EL (cell line): ENCODE measurements at regions not wholly inside any gene's neighbourhood (a gene's known extent, or its start where the extent isn't known, plus 50 kb on each side); places are given as distances from the start of the nearest gene placed in this dataset.
A peak's percentile ranks its signal among the peaks of the same experiment; 100 is the strongest.
"Not testable (repeated sequence)": the region's sequence is repeated elsewhere in the genome, so short reads cannot be mapped to it uniquely, and the experiment has no call there.

Experiments
- DNase-seq: peaks from one replicate; pipeline ENCODE4 v3.0.0-alpha.2; 2016

DNA sequence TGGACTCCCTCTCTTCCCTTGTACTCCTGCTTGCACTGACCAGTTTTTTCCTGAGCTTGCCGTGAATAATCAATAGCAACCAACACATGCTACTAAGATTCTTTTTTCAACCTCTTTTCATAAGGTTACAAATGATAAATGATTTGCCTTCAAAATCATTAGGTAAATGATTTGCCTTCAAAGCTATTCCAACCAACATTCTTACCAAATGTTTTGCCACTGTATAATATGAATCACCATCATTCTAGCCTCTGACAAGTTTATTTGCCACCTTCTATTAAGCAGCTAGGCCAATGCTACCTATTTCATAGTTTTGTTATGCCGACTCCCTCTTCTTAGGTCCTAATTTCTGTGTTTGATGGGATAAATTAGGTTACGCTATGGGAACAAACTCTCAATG lies 385.1 kb downstream of the DTWD2 start:
- no peak for DNase-seq

DNA sequence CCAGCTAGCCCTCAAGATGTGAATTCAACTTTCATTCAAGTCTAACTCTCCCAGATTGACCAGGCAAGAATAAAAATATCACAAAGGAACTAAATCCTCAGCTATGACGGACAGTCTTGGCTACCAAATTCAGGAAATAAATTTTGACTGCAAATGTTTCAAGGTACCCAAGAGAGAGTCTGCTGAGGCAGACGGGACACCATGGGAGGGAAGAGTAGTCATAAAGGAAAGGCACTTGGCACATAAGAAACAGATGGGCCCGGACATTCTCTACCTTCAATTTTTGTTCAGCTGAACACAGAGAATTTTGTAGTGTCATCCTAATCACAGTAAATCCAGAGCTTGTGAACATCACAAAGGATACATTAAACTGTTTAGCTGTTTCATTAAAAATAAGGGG lies 390.0 kb downstream of the DTWD2 start:
- DNase-seq: no peak

DNA sequence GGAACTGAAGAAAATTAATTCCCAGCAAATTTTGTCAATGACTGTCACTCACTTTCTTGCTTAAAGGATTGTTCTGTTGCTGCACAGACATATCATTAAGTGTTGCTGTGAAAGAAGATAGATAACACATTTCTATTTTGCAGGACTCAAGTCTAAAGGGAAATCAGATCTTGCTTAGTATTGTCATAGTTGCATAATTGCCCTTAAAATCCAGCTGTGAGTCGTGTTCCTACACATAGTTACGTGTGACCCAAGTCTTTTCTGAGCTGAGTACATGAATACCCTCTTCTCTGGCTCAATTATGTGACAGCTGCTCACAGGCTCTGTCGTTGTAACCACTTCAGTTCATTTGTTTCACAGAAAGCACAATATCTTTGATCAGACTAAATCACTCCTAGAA lies 390.8 kb downstream of the DTWD2 start:
- DNase-seq: no peak

DNA sequence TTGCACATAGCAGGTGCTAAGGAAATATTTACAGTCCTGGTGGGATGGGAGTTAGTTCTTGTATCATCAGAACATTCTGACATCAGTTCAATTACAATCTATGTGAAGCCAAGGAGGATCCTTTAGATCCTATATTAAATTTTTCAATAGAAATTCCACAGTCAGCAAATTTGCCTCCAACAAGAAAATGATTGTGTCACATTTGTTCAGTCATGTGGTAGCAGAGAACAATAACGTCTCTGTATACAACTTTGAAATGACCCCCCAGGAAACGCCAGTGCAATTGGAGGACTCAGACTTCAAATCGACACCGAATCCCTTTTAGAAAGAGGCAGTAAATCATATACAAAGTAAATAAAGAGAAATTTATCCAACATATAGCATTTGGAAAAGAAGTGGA lies 392.1 kb downstream of the DTWD2 start:
- DNase-seq: no peak

DNA sequence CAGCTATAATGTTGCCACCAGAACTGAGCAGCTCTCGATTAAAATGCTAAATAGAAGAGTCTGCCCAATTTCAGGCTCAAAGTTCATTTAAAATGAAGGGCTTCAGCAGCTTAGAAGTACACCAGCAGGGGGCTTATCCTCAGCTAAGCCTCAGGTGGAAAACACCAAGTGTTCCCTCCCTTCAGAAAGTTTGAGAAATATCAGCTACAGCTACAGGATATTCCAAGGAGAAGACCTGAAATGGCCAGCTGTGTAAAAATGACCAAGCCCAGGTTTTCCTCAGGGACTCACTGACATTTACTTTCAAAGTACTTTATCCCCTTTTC lies 395.4 kb downstream of the DTWD2 start:
- no peak for DNase-seq

DNA sequence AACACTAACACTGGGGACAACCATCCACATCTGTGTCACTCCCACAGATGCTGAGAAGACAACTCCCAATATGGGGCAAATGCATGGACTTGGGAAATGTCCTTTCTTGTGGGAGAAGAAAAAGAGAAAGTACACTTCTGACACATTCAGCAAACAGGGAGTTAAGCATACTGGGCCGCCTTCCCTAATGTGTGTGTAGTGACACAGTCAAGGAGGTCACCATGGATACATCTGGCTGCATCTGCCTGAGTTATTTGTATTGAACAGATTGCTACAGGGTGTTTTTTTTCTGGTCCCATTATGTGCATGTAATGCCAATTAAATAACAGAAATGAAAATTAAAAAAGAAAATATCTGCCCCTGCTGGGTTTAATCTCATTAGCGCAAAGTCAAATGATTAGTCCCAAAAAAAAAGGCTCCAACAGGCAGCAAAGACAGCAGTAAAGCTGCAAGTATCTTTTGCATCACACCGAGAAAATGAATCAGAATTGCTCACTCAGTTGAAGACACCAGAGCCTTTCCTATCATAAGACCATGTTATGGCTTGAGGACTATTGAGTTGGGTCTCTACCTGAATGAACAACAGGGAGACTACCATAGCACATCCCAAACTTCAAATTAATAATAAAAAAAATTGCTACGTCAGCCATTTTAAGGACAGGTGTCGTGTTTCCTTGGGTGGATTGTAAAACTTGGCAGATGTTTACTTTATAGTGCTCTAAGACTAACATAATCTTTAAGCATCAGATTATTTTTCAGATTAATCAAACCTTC lies 395.9 kb downstream of the DTWD2 start:
- no peak for DNase-seq

- no peak for DNase-seq
These were observed 397.5 kb downstream of the DTWD2 start for GRCh38 chr5:118590806-118591205.

- DNase-seq: peak; percentile 17
These were observed 407.4 kb downstream of the DTWD2 start for GRCh38 chr5:118580949-118581348.

DNA sequence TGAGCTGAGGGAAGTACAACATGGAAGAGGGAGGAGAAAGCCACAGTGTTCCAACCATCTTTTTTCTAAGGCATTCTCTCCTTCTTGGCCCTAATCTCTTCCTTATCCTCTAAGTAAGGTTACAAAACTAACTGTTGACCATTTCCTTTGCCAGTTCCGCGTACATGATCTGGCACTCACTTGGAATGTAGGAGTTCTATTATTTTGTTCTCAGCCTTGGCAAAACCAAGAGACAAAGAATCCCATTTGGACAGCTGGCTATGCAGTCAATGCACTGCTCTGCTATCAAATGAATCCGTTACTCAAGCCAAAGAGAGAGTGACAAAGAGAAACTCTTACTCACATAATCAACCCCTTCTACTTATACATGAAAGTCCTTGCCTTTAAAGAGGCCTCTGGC lies 410.3 kb downstream of the DTWD2 start:
- DNase-seq: no peak

DNA sequence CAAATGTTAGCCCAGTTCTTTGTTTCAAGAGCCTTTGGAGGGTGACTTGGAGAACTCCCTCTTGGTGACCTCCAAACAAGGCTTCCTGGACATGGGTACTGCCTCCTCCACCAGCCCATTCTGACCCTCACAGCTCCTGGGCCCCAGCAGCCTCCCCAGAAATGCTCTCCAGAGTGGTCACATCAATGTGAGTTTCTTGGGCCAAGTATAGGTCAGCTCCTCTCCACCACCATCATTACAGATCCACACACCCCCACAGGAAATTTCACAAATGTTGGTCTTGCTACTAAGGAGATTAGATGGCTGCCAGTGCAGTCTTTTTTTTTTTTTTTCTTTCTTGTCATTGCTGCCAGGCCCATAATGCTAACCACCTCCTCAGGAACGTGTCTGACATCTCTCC lies 410.7 kb downstream of the DTWD2 start:
- no peak for DNase-seq

GRCh38 chr5:118570276-118570675 lies 418.1 kb downstream of the DTWD2 start:
- DNase-seq: not testable (repeated sequence)

DNA sequence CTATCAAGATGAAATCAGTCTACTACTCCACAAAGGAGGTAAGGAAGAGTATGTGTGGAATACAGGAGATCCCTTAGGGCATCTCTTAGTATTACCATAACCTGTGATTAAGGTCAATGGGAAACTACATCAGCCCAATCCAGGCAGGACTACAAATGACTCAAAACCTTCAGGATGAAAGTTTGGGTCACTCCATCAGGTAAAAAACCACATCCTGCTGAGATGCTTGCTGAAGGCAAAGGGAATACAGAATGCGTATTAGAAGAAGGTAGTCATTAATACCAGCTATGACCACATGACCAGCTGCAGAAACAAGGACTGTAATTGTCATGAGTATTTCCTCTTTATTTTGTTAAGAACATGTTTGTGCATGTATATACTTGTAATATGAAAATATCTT lies 418.8 kb downstream of the DTWD2 start:
- DNase-seq: not testable (repeated sequence)

DNA sequence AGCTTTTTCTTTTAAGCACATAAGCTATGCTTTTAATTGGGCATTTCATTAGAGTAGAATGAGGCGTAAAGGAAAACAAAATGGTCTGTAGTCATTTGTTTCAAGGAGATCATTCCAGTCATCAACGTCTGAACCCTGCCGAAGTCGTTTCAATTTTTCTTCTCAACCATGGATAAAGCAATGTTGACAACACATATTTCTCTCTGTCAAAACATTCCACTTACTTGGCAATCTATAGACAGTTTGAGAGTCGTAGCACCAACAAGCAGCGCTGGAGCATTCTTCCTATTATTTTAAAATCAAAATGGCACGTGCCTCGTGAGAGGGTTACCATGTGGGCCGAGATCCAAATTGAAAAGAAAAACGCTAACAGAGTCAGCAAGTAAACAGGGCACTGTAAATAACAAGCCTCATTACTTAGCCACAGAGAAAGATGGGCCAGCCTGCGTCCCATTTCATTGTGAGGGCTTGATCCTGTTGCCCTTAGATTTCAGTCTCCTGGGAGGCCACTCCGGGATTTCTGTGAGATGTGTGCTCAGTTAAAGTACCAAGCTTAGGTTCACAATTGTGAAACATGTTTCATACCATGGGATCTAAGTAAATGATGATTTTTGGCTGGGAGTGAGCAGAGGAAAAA lies 422.9 kb downstream of the DTWD2 start:
- no peak for DNase-seq

DNA sequence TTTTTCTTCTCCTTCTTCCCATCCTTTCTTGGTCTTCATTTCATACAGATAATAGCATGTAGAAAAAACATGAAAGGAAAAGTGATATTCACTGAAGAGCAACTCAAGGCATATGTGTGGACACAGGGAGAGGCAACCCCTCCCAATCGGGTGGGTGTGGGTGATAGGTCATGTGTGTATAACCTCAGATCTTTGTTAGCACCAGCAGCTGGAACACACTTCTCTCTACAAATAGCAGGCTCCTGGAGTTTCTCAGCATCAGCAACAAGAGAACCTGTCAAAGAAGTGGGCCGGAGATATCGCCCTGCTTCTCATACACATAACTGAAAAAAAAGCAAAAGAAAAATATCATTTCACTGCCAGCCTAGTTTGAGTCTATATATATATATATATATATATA lies 426.4 kb downstream of the DTWD2 start:
- DNase-seq: no peak

DNA sequence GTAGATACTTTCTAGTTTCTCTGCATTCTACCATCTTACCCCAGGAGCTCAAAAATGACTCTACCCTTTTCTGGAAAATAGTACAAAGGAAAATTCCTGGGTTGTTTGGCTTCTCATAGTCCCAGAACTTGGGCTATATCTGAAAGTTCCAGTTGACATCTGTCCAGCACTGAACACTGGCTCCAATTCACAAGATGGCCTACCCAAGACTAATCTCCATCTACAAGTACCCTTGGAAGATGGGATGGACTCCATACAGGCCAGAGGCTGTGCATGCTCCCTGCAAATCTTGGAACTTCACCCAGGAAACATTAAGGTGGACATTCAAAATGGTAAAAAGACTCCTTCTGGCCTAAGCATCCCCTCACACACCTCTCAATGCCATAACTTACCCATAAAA lies 427.1 kb downstream of the DTWD2 start:
- DNase-seq: no peak

- DNase-seq: no peak
These were observed 429.5 kb downstream of the DTWD2 start for GRCh38 chr5:118558871-118559270.

GRCh38 chr5:118557251-118557661 lies 431.1 kb downstream of the DTWD2 start:
- no peak for DNase-seq

DNA sequence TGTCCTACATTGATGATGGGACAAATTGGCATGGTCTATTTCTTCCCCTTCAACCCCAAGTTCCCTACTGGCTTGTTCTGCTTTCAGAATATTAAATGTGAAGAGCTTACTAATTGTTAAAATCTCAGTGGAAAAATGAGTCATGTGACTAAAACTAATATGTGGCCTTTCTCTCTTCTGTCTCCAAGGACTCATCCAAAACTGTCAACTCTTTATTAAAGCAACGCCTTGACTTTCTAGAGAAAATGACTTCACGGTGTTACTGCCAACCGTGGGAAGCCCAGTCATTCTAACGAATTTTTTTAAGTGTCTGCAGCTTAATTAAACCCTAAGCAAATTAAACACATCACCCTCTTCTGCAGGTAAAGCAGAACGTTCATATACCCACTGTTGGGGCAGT lies 431.6 kb downstream of the DTWD2 start:
- no peak for DNase-seq

- no peak for DNase-seq
These were observed 432.6 kb downstream of the DTWD2 start for GRCh38 chr5:118555727-118556126.

- no peak for DNase-seq
These were observed 433.4 kb downstream of the DTWD2 start for GRCh38 chr5:118554981-118555380.

- no peak for DNase-seq
These were observed 434.1 kb downstream of the DTWD2 start for GRCh38 chr5:118554241-118554640.

GRCh38 chr5:118553662-118554061 lies 434.7 kb downstream of the DTWD2 start:
- DNase-seq: peak; percentile 93

- no peak for DNase-seq
These were observed 435.5 kb downstream of the DTWD2 start for GRCh38 chr5:118552731-118553360.

GRCh38 chr5:118552146-118552545 lies 436.2 kb downstream of the DTWD2 start:
- no peak for DNase-seq

DNA sequence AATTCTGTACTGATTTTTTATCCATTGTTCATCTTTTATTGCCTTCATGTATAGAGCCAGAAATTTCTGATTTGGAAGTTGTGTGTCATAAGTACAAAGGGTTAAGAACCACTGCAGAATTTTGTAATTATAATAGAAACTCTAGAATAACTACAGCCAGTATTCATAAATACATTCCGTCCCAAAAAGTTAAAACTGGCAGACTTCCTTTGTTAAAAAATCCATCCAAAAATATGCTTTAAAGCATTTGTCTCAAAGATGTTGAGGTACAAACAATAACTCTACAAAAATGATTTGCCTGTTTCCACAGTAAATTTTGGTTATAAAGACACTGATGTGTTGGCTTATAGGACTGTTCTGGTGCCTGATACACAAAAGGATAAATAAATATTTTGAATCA lies 436.6 kb downstream of the DTWD2 start:
- DNase-seq: no peak
